Neural cell (in vitro differentiated cells): ENCODE measurements at regions not wholly inside any gene's neighbourhood (a gene's known extent, or its start where the extent isn't known, plus 50 kb on each side); places are given as distances from the start of the nearest gene placed in this dataset.

Experiments used
- CTCF ChIP-seq: fragments of 450-650 bp; IDR thresholded peaks from 2 replicates; pipeline ENCODE4 v1.5.1; 2014; ENCODE audit warnings: antibody characterized with exemption, mild to moderate bottlenecking, moderate library complexity; ENCODE audit not compliant: poor library complexity, severe bottlenecking
- EP300 ChIP-seq: fragments of 450-650 bp; conservative IDR thresholded peaks from 2 replicates; pipeline ENCODE4 v1.6.1; 2014; ENCODE audit warnings: antibody characterized with exemption, mild to moderate bottlenecking, moderate library complexity; ENCODE audit not compliant: poor library complexity, severe bottlenecking
- EZH2 ChIP-seq: fragments of 200-600, 300-800 bp; shearing (Covaris generic), sonication (generic); IDR thresholded peaks from 2 replicates; pipeline ENCODE4 v1.6.1; 2014; ENCODE audit warnings: antibody characterized with exemption, low read length, borderline replicate concordance, mild to moderate bottlenecking; ENCODE audit not compliant: insufficient read depth, poor library complexity, severe bottlenecking
- POLR2AphosphoS5 ChIP-seq: IDR thresholded peaks from 2 replicates; pipeline ENCODE4 v1.6.1; 2012
- RAD21 ChIP-seq: fragments of 450-650 bp; conservative IDR thresholded peaks from 2 replicates; pipeline ENCODE4 v1.6.1; 2014; ENCODE audit warnings: antibody characterized with exemption, mild to moderate bottlenecking, moderate library complexity
- REST ChIP-seq: IDR thresholded peaks from 2 replicates; pipeline ENCODE4 v1.6.1; 2012; ENCODE audit warnings: borderline replicate concordance
- TAF1 ChIP-seq: IDR thresholded peaks from 2 replicates; pipeline ENCODE4 v1.6.1; 2012; ENCODE audit warnings: low read depth

GRCh38 chr12:83985084-83985483 is 927.5 kb downstream of the SLC6A15 start:
- TF ChIP-seq POLR2AphosphoS5 (no peak), REST (no peak), CTCF (no peak), EZH2 (no peak), RAD21 (no peak), EP300 (no peak), TAF1 (no peak)
